WTC11 (cell line): ENCODE measurements at regions not wholly inside any gene's neighbourhood (a gene's known extent, or its start where the extent isn't known, plus 50 kb on each side); places are given as distances from the start of the nearest gene placed in this dataset.

Experiments
- ATAC-seq: fragments of 200-7000 bp; cut with Tn5 transposase; 2 replicates; pipeline ENCODE4 v1.10.0; 2021; ENCODE audit warnings: mild to moderate bottlenecking, moderate library complexity
- CTCF ChIA-PET: fragments of 300-600 bp; sonication (Branson Sonifier 250); formaldehyde crosslinking; loops from one replicate; lab custom pipeline; 2021; ENCODE audit warnings: antibody characterized with exemption; lab: Charles Lee
- POLR2A ChIA-PET: fragments of 350-600 bp; sonication (Branson Sonifier 250); formaldehyde crosslinking; loops from one replicate; lab custom pipeline; 2021; ENCODE audit warnings: antibody characterized with exemption; lab: Charles Lee
- DNase-seq: peaks from one replicate; pipeline ENCODE4 v3.0.0; 2021; ENCODE audit warnings: low spot score
- H3K27ac Mint-ChIP-seq: 2 replicates; pipeline ENCODE4 v1.8.0; 2021; ENCODE audit warnings: mixed read lengths
- H3K27me3 Mint-ChIP-seq: 2 replicates; pipeline ENCODE4 v1.8.0; 2021; ENCODE audit warnings: low read depth, mild to moderate bottlenecking, moderate library complexity, mixed read lengths
- H3K36me3 Mint-ChIP-seq: 2 replicates; pipeline ENCODE4 v1.8.0; 2021; ENCODE audit warnings: mixed read lengths
- H3K4me1 Mint-ChIP-seq: 2 replicates; pipeline ENCODE4 v1.8.0; 2022; ENCODE audit warnings: mixed read lengths
- H3K4me3 Mint-ChIP-seq: 2 replicates; pipeline ENCODE4 v1.8.0; 2021; ENCODE audit warnings: mild to moderate bottlenecking, moderate library complexity, mixed read lengths
- H3K9me3 Mint-ChIP-seq: 2 replicates; pipeline ENCODE4 v1.8.0; 2021; ENCODE audit warnings: mixed read lengths
- ATF1 ChIP-seq: sonication (generic); formaldehyde crosslinking; IDR thresholded peaks from 2 replicates; pipeline ENCODE4 v1.8.1; 2023; ENCODE audit warnings: mild to moderate bottlenecking, moderate library complexity, missing genetic modification reagents
- ATF2 ChIP-seq: sonication (generic); formaldehyde crosslinking; IDR thresholded peaks from 2 replicates; pipeline ENCODE4 v1.8.1; 2022; ENCODE audit warnings: low read depth, missing genetic modification reagents, borderline replicate concordance
- ATF6 ChIP-seq: sonication (generic); formaldehyde crosslinking; IDR thresholded peaks from 2 replicates; pipeline ENCODE4 v1.8.1; 2023; ENCODE audit warnings: mild to moderate bottlenecking, missing genetic modification reagents
- ERG ChIP-seq: fragments of 250-450 bp; sonication (Bioruptor Pico); IDR thresholded peaks from 2 replicates; pipeline ENCODE4 v1.8.0; 2021; ENCODE audit warnings: mild to moderate bottlenecking
- GRHL2 ChIP-seq: fragments of 250-450 bp; sonication (Bioruptor Pico); IDR thresholded peaks from 2 replicates; pipeline ENCODE4 v1.8.0; 2022; ENCODE audit warnings: mild to moderate bottlenecking, moderate library complexity; ENCODE audit not compliant: insufficient replicate concordance, severe bottlenecking
- IRF1 ChIP-seq: sonication (generic); formaldehyde crosslinking; IDR thresholded peaks from 2 replicates; pipeline ENCODE4 v1.8.0; 2023; ENCODE audit warnings: missing genetic modification reagents
- KAT7 ChIP-seq: sonication (generic); formaldehyde crosslinking; IDR thresholded peaks from 2 replicates; pipeline ENCODE4 v1.8.1; 2023; ENCODE audit warnings: missing genetic modification reagents, mild to moderate bottlenecking, borderline replicate concordance
- MXD4 ChIP-seq: fragments of 250-450 bp; sonication (Bioruptor Pico); IDR thresholded peaks from 2 replicates; pipeline ENCODE4 v1.8.0; 2021; ENCODE audit warnings: mild to moderate bottlenecking, moderate library complexity, borderline replicate concordance
- MYBL2 ChIP-seq: sonication (generic); formaldehyde crosslinking; IDR thresholded peaks from 2 replicates; pipeline ENCODE4 v1.8.1; 2023; ENCODE audit warnings: mild to moderate bottlenecking, moderate library complexity, missing genetic modification reagents
- NFE2L1 ChIP-seq: sonication (generic); formaldehyde crosslinking; IDR thresholded peaks from 2 replicates; pipeline ENCODE4 v1.8.1; 2023; ENCODE audit warnings: missing genetic modification reagents
- NR3C1 ChIP-seq: sonication (generic); formaldehyde crosslinking; conservative IDR thresholded peaks from 2 replicates; pipeline ENCODE4 v1.8.1; 2023; ENCODE audit warnings: low read depth, mild to moderate bottlenecking, missing genetic modification reagents
- PRRX2 ChIP-seq: fragments of 250-450 bp; sonication (Bioruptor Pico); IDR thresholded peaks from 2 replicates; pipeline ENCODE4 v1.8.0; 2021; ENCODE audit warnings: mild to moderate bottlenecking
- RORB ChIP-seq: fragments of 250-450 bp; sonication (Bioruptor Pico); IDR thresholded peaks from 2 replicates; pipeline ENCODE4 v1.9.0; 2021; ENCODE audit warnings: mild to moderate bottlenecking
- SMAD4 ChIP-seq: sonication (generic); formaldehyde crosslinking; IDR thresholded peaks from 2 replicates; pipeline ENCODE4 v1.8.0; 2022; ENCODE audit warnings: mild to moderate bottlenecking, missing genetic modification reagents
- TEAD4 ChIP-seq: sonication (generic); formaldehyde crosslinking; IDR thresholded peaks from 2 replicates; pipeline ENCODE4 v1.8.0; 2022; ENCODE audit warnings: mild to moderate bottlenecking, missing genetic modification reagents
- ZMAT4 ChIP-seq: fragments of 250-450 bp; sonication (Bioruptor Pico); IDR thresholded peaks from 2 replicates; pipeline ENCODE4 v1.9.0; 2021; ENCODE audit warnings: mild to moderate bottlenecking
- ZNF281 ChIP-seq: sonication (generic); formaldehyde crosslinking; IDR thresholded peaks from 2 replicates; pipeline ENCODE4 v1.8.0; 2023; ENCODE audit warnings: mild to moderate bottlenecking, missing genetic modification reagents
- ZNF396 ChIP-seq: fragments of 250-450 bp; sonication (Bioruptor Pico); IDR thresholded peaks from 2 replicates; pipeline ENCODE4 v1.8.0; 2021; ENCODE audit warnings: mild to moderate bottlenecking, moderate library complexity, borderline replicate concordance

- TF ChIP-seq ERG (CRISPR knock-in tag) (no peak), ATF1 (CRISPR knock-in tag) (no peak), KAT7 (CRISPR knock-in tag) (no peak), GRHL2 (no peak)
Observed at GRCh38 chr14:54085232-54085761, 128.7 kb upstream of the BMP4 start (continued).

- Mint-ChIP-seq H3K27ac (no peak overlapping the region), H3K9me3 (peaks cover 8% of the 10 kb centered on the region), H3K27me3 (no peaks in the 10 kb centered on the region; the same call in 1 of the 2 replicates), H3K36me3 (no peaks in the 10 kb centered on the region), H3K4me1 (peaks cover 24% of the 10 kb centered on the region), H3K4me3 (no peak overlapping the region)
- DNase-seq (no peak), ATAC-seq (no peak)
- ChIA-PET CTCF (interaction anchor here (1.3 kb wide), 1 partner anchor 262 kb away, joined by 3 read pairs; no protein-coding TSS in a partner anchor), POLR2A (no interaction called here)
- TF ChIP-seq MXD4 (CRISPR knock-in tag), result no peak
- TF ChIP-seq ATF6, result no peak
- TF ChIP-seq RORB (CRISPR knock-in tag), result no peak
- TF ChIP-seq IRF1 (CRISPR knock-in tag), result no peak
- TF ChIP-seq NR3C1 (CRISPR knock-in tag), result no peak
- no peak for TF ChIP-seq SMAD4 (CRISPR knock-in tag)
- no peak for TF ChIP-seq ZNF396 (CRISPR knock-in tag)
Observed at GRCh38 chr14:54085841-54086240, 129.2 kb upstream of the BMP4 start.

GRCh38 chr14:54086767-54087166, 130.1 kb upstream of the BMP4 start:
- ATAC-seq (no peak), DNase-seq (no peak)
- H3K27me3 Mint-ChIP-seq, result no peaks in the 10 kb centered on the region; the same call in 1 of the 2 replicates
- TF ChIP-seq TEAD4 (CRISPR knock-in tag), result no peak
- no peak for TF ChIP-seq ZNF281 (CRISPR knock-in tag)
- no peak for TF ChIP-seq NFE2L1
- TF ChIP-seq PRRX2, result no peak
- TF ChIP-seq MYBL2 (CRISPR knock-in tag), result no peak
- no peak for TF ChIP-seq ZMAT4 (CRISPR knock-in tag)
- TF ChIP-seq ATF2 (CRISPR knock-in tag), result no peak
- peaks cover 24% of the 10 kb centered on the region for H3K4me1 Mint-ChIP-seq
- CTCF ChIA-PET, result interaction anchor here (1.3 kb wide), 1 partner anchor 261 kb away, joined by 3 read pairs; no protein-coding TSS in a partner anchor
- H3K36me3 Mint-ChIP-seq, result no peaks in the 10 kb centered on the region
- H3K4me3 Mint-ChIP-seq, result no peak overlapping the region
- H3K9me3 Mint-ChIP-seq, result peaks cover 8% of the 10 kb centered on the region
- POLR2A ChIA-PET, result no interaction called here
- no peak overlapping the region for H3K27ac Mint-ChIP-seq
